ENCODE measurements at regions not wholly inside any gene's neighbourhood (a gene's known extent, or its start where the extent isn't known, plus 50 kb on each side); places are given as distances from the start of the nearest gene placed in this dataset.

GRCh38 chr10:100613846-100614245 is 78.1 kb downstream of the HIF1AN start:
- TF ChIP-seq SSRP1 (CRISPR knock-in tag; IDR thresholded peaks at IDR 0.05) (no peak), EP300 (IDR thresholded peaks at IDR 0.05; ENCODE audit: low read depth in 2 of 2, low read length in 2 of 2) (no peak), EP300 (CRISPR knock-in tag; IDR thresholded peaks at IDR 0.05; ENCODE audit: borderline replicate concordance) (no peak), ZNF274 (CRISPR knock-in tag; IDR thresholded peaks at IDR 0.05) (no peak), BORCS8-MEF2B (CRISPR knock-in tag; IDR thresholded peaks at IDR 0.05) (no peak), ZNF451 (CRISPR knock-in tag; IDR thresholded peaks at IDR 0.05) (no peak), POLR2A (IDR thresholded peaks at IDR 0.05; ENCODE audit: insufficient read depth in 1 of 2, low read depth in 2 of 2, low read length in 2 of 2) (no peak), TBX2 (CRISPR knock-in tag; IDR thresholded peaks at IDR 0.05; ENCODE audit: borderline replicate concordance) (no peak), KMT2A (CRISPR knock-in tag; IDR thresholded peaks at IDR 0.05) (no peak), GABPB1 (CRISPR knock-in tag; IDR thresholded peaks at IDR 0.05) (no peak), NFIC (IDR thresholded peaks at IDR 0.05; ENCODE audit: low read length) (no peak)
- TF ChIP-seq, protein P1, sequence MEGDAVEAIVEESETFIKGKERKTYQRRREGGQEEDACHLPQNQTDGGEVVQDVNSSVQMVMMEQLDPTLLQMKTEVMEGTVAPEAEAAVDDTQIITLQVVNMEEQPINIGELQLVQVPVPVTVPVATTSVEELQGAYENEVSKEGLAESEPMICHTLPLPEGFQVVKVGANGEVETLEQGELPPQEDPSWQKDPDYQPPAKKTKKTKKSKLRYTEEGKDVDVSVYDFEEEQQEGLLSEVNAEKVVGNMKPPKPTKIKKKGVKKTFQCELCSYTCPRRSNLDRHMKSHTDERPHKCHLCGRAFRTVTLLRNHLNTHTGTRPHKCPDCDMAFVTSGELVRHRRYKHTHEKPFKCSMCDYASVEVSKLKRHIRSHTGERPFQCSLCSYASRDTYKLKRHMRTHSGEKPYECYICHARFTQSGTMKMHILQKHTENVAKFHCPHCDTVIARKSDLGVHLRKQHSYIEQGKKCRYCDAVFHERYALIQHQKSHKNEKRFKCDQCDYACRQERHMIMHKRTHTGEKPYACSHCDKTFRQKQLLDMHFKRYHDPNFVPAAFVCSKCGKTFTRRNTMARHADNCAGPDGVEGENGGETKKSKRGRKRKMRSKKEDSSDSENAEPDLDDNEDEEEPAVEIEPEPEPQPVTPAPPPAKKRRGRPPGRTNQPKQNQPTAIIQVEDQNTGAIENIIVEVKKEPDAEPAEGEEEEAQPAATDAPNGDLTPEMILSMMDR (CRISPR knock-in tag; IDR thresholded peaks at IDR 0.05) = no peak
- TF ChIP-seq, protein P2, sequence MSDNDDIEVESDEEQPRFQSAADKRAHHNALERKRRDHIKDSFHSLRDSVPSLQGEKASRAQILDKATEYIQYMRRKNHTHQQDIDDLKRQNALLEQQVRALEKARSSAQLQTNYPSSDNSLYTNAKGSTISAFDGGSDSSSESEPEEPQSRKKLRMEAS (IDR thresholded peaks at IDR 0.05) = no peak

Data from HepG2 (cell line).